ENCODE measurements at regions not wholly inside any gene's neighbourhood (a gene's known extent, or its start where the extent isn't known, plus 50 kb on each side); places are given as distances from the start of the nearest gene placed in this dataset.
"Not testable (repeated sequence)": the region's sequence is repeated elsewhere in the genome, so short reads cannot be mapped to it uniquely, and the experiment has no call there.

DNA sequence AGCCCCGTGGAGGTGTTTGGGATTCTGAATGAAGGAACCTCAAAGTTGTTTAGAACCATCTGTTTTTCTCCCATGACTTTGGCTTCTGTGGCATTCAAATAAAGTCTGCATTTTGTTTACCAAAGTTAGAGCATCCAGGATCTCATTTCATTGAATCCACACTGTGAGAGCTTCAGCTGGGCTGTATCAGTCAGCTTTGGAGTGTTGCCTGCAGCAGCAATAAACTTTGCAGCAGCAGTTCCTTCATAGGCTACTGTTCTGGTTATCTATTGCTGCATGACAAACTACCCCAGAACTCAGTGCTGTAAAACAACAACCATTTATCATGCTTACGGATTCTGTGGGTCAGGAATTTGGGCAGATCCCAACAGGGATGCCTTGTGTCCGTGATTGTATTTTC, 1575.2 kb upstream of the LRRTM3 start:
- no peak for DNase-seq (ENCODE audit: low read depth in 2 of 2)

DNA sequence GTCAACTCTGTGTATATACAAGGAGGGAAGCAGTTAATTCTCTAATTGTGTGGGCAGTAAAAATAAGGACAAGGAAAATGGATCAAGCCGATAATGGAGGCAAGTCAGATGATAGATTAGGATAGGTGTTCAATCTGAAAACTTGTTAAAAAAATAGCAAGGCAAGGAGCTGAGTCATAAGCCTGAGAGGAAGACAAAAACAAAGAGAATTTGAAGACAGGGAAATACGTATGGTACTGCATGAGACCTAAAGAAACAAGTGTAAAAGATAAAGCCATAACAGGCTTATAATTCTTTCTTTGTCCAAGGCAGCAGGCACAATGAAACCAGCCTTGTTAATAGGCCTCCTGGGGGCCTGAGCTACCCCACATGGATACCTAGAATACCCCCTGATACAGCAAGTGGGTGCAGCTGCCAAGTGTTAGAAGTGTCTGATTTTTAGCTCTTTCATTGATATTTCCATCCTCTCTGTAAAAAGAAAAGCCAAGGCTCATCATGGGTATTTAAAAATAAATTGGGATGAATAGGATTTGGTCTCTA, 1570.6 kb upstream of the LRRTM3 start:
- no peak for DNase-seq (ENCODE audit: low read depth in 2 of 2)

DNA sequence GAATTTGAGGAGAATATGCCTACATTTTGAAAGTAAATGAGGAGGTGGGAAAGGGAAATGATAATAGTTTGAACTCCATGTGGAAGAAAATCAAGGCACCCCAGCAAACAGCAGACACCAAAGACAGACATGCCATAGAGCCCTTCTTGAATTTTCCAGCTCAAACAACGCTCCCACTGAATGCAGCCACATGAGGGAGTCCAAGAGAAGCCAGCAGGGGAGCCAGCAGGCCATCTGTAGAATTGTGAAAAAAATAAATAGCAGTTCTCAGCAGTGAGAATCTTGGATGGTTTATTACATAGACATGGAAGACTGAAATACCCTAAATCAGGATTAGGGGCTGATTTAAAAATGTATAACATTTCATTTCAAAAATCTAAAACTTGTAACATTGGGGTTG, 1567.3 kb upstream of the LRRTM3 start:
- DNase-seq (ENCODE audit: low read depth in 2 of 2): no peak

DNA sequence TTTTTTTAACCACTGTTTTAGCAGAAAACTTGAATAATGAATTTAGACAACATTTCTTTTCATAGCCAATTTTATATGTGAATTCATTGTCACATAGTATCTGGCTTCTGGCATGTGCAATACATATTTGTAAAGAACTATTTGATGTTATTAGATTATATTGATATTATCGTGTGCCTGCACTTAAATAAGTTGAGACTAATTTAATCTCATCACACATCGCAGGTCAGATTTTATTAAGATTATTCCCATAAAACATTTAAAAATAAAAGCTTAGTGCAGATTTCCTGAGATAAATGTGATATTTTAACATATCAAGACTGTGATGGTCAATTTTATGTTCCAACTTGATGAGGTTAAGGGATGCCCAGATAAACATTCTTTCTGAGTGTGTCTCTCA, 1565.3 kb upstream of the LRRTM3 start:
- DNase-seq (ENCODE audit: low read depth in 2 of 2): no peak

DNA sequence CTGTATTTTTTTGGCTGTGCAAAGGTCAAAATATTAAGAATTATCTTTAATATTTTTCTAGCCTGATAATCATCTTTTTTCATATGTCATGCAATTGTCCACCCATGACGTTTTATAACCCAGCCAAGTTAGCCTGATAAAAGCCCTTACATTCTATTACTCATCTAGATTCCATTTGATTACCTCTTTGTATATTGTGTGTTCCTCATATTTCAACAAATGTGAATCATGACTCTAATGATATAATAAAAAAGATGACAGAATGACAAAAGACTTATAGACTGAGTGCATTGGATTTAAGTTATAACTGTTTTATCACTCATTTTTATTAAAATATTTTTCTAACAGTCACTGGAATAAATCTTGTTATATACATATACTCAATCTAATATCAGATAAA, 1560.0 kb upstream of the LRRTM3 start:
- no peak for DNase-seq (ENCODE audit: low read depth in 2 of 2)

DNA sequence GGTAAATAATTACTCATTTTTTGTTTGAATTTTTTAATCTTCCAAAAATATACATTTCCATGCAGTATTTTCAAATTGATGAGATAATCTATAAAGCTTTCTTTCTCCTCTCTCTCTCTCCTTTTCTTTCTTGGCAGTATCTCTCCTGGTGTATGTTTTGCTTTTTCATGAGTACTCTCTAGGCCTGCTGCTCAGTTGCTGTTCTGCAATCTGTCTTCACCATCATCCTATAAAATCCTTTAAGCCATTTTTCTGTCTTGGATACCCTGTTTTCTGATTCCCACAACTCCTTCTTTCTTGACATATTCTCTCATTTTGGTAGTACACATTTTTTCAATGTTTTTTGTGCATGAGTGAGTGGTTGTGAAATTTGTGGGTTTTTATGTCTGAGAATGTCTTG, 1558.1 kb upstream of the LRRTM3 start:
- no peak for DNase-seq (ENCODE audit: low read depth in 2 of 2)

DNA sequence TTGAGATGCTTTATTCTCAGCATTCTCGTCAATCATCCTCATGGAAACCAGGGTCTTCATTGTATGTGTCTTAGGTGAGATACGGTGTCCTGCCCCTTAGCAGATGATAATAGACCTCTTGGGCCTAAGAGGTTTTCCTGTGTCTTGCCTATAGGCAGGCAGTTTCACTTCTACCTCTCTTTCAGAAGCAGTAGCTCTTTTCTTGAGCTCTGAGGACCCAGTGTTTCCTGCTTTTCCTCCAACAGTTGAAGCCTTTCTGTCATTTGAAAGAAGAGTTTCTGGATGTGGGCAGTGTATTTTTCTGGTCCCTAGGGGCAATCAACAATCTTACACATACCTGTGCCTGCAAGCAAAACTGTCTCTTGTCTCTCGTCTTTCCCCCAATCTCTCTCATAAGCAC, 1550.3 kb upstream of the LRRTM3 start:
- DNase-seq (ENCODE audit: low read depth in 2 of 2): no peak

DNA sequence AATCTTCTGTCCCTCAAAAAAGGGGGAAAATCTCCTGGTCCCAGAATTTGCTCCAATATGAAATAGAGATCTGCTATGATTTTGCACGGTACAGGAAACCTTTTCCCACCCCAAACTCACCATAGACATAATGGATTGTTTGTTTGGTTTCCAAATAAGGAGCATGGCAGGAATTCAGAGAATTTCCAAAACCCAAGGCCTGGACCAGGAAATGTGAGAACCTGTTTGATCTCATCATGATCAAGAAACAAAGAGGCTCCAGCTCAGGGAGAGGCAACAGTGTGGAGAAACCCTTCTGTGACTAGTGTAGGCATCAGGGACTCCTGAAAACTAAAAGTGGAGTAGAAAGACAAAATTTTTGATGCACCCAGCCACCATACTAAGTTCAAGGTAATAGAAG, 1548.1 kb upstream of the LRRTM3 start:
- no peak for DNase-seq (ENCODE audit: low read depth in 2 of 2)

DNA sequence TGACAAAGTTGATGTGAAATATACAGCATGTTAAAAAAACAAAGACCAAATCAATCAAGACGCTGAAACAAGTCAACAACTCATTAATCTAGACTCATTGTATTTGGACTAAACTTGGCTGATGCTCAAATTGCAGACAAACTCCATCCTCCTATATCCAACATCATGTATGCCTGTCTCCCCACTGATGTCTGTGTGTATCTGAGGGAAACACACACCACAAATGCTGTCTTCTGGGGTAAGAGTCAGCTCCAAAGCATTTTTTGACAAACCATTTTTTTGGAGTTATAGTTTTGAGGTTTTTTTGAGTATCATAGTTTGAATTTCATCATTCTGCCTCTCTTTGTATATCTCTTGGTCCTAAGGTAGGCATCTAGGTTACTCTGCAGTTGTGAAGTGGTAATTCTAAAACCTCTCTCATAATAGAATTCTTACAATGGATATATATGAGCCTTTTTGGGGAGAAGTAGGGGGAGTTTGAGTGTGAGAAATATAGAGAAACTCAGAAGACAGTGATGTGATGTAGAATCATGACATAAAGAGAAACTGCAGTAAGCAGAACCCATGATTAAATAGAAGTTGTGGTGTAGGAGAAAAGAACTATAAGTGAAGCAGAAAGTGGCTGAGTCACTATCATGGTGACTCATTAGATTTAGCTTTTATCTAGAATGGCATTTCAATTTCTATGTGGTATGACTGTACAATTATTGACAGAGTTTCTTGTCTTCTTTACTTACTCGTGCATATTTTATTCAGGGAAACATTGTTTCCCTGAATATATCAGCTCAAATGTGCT, 1531.1 kb upstream of the LRRTM3 start:
- DNase-seq (ENCODE audit: low read depth in 2 of 2): no peak

DNA sequence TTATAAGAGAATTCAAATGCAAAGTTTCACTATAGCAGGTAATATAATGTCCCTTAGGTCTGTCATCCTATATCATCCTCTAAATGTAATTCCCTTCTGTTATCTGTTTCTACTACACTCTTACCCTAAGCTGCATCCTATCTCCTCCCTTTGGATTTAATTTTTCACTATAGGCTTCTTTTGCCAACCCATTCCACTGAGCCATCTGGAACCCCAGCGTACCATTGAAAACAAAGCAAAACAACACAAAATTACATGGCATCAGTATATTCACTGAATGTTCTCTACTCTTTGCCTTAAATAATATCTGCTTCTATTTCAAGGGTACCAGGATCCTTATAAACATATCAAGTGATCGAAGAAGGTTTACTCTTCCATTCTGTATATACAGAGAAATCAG, 1530.2 kb upstream of the LRRTM3 start:
- DNase-seq (ENCODE audit: low read depth in 2 of 2): no peak

DNA sequence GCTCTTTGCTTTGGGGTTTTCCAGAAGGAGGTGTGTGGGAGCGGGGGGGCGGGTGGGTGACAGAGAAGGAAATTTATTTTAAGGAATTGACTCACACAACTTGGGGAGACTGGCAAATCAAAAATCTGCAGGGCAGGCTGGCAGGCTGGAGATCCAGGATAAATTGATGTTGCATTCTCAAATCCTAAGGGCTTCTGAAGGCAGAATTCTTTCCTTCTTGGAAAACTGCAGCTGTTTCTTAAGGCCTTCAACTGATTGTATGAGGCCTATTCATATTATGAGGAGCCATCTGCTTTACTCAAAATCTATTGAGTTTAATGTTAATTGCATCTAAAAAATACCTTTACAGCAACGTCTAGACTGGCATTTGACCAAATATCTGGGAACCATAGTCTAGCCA, 1528.8 kb upstream of the LRRTM3 start:
- DNase-seq (ENCODE audit: low read depth in 2 of 2): no peak

DNA sequence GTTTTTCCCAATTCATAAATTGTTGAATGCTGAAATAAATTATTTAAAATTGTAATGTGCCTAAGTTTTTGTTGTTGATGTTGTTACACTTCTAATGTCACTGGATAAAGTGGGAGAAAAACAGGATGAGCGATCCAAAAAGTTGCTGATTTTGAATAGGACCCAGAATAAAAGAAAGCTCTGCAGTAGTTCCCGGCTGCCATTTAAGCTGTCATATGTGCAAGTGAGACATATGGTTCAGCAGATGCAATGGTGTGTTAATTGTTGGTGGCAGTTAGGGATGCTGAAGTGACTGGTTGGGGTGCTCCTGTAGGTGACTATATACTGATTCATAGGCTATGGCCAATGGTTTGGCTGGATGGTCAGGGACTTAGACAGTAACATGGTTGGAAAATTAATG, 1517.4 kb upstream of the LRRTM3 start:
- no peak for DNase-seq (ENCODE audit: low read depth in 2 of 2)

DNA sequence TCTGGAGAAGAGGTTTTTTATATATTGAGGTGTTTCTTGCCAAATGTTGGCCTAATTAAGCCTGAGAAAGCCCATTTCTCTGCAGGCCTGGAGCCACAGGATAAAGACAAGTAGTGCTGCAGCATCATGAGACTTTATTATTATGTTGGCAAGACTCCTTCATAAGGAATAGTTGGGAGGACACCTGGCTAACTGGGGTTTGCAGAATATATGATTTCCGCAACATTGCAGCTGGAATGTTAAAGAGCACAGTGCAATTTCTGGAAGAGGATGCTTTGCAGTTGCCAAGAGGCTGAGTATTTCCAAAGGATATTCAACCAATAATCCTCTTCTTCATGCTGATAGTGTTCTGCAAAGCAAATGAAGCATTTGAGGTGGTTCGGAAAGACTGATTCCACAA, 1512.8 kb upstream of the LRRTM3 start:
- DNase-seq (ENCODE audit: low read depth in 2 of 2): no peak

DNA sequence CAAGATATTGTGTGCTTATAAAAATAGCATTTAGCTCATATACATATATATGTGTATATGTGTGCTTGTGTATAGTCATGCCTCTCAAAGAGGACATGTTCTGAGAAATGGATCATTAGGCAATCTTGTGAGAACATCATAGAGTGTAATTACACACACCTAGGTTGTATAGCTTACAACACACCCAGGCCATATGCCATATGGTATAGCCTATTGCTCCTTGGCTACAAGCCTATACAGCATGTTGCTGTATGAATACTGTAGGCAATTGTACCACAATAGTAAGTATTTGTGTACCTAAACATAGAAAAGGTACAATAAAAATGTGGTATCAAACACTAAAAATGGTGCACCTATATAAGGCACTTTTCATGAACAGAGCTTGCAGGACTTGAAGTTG, 1510.5 kb upstream of the LRRTM3 start:
- DNase-seq (ENCODE audit: low read depth in 2 of 2): no peak

DNA sequence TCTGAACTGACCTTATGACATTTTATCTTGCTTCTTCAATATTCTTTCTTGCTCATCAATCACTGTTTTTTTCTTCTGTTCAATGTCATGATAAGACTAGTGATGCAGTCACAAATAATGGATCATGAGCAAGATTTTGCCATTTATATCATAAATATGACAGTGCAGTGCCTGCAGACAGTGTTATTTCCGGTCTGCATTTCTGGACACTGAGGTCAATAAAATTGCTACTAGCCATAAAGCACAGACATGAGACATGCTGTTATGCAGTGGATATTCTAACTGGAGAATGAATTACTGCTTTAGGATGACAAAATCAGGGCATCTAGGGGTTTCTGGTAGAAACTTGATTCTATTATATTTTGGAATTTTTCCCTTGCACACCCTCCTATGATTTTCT, 1509.7 kb upstream of the LRRTM3 start:
- no peak for DNase-seq (ENCODE audit: low read depth in 2 of 2)

DNA sequence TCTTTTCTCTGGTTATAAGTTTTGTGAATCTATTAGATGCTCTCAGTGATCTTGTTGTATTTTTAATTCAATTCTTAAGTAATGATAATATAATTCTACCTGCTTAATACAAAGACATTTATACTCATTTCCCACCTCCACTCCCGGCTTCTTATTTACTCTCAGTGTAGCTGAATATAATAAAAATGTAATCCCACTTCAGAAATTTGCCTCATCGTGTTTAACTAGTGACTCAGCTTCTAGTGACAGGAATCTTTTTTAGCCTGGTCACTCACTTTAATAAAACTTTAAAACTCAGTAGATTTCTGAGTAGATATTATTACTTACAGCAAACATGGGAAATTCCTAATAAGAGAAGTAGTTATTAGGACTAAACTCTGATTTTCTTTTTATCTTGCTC, 1506.2 kb upstream of the LRRTM3 start:
- DNase-seq (ENCODE audit: low read depth in 2 of 2): no peak

DNA sequence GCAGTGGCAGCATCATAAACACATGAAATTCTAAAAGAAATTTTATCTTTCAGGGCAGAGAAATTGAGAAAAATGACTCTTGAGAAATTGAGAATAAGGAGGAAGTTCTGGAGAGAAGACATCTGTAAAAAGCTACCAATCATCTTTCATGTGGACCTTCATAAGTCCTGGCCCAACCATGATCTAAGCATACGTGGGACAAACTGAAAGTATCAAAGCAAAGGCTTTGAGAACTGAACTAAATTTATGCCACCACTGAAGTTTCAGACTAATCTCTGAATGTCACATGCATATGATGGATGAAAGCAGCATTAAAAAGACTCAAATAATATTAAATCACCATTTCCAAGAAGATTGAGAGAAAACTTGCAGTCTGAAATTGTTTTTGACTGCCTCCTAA, 1502.8 kb upstream of the LRRTM3 start:
- no peak for DNase-seq (ENCODE audit: low read depth in 2 of 2)

DNA sequence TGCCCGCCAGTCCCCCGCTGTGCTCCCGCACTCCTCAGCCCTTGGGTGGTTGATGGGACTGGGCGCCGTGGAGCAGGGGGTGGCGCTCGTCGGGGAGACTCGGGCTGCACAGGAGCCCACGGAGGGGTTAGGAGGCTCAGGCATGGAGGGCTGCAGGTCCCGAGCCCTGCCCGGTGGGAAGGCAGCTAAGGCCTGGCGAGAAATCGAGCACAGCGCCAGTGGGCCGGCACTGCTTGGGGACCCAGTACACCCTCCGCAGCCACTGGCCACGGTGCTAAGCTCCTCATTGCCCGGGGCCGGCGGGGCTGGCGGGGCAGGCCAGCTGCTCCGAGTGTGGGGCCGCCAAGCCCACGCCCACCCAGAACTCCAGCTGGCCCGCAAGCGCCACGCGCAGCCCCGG, 1496.5 kb upstream of the LRRTM3 start:
- DNase-seq (ENCODE audit: low read depth in 2 of 2): not testable (repeated sequence)

DNA sequence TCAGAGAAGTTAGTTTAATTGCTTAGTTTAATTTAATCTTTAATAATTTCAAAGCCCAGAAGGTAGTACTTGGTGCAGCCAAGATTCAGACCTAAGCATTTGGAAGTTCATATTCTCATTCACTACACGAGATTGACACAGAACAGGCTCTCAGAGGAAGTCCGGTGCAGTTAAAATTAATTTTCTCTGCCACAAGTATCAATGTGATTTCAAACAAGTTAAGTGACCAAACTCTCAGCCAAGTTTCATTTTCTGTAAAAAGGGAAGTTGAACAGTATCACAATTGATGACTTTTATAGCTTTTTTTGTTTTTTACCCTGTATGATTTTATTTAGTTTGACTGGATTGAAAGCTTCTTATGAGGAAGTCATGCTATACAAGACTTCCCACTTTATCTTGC, 1494.9 kb upstream of the LRRTM3 start:
- no peak for DNase-seq (ENCODE audit: low read depth in 2 of 2)

DNA sequence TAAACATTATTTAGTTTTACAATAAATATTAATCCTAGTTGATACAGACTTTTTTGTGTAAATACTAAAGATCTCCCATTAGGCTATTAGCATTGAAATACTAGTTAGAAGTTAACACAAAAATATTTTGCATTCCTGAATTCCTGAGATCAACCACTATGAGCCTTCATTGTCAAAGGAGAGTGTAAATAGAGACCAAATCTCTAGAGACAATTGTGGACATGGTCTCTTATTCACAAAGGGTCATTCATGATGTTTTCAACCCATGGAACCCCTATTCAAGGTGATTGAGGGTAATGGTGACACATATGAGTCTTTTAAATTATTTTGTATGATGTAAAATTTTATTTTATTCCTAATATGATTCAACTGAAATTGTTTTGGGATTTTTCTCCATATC, 1454.8 kb upstream of the LRRTM3 start:
- DNase-seq (ENCODE audit: low read depth in 2 of 2): no peak

DNA sequence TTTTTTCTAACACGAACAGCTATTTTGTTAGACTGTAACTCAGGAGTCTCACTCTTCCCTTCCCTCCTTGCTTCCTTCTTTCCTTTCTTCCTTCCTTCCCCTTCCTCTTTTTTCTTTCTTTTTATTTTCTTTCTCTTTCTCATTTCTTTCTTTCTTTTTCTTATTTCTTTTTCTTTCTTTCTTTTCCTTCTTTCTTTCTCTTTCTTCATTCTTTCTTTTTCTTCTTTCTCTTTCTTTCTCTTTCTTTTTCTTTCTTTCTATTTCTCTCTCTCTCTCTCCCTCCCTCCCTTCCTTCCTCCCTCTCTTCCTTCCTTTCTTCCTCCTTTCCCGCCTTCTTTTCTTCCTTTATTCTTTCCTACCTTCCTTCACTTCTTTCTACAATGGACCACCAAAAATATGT, 1443.0 kb upstream of the LRRTM3 start:
- no peak for DNase-seq (ENCODE audit: low read depth in 2 of 2)

DNA sequence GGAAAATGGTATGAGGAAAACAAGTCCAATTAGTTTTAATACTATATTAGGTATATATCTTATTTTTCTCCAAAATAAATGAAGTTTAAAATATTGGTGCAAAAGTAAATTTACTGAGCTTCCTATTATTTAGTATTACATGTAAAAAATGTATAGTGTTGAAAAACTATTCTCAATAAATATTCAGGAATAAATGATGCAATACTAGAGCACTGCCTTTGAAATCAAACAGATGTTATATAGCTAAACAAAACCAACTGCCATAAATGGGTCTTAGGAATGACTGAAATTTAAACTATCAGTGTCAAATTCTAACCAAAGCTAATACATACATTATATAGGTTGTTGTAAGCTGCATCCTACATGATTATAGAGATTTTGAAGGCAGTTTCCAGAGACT, 1434.0 kb upstream of the LRRTM3 start:
- no peak for DNase-seq (ENCODE audit: low read depth in 2 of 2)

DNA sequence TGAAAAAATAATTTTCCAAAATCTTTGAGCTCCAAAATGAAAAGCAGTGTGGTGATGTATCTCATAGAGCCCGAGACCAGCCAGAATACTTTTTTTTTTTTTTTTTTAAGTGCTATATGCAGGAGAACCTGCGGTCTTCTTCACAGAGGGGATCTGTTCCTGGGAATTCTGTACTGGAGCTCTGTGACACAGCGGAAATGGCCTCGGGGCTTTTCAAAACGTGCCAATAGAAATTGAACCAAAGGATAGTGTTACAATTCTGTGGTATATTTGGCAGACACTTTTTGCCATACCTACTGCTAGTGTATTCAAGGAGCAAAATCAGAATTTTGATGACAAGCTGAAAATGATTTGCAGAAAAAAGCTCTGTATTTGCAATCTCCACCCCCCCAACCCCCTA, 1429.3 kb upstream of the LRRTM3 start:
- no peak for DNase-seq (ENCODE audit: low read depth in 2 of 2)

DNA sequence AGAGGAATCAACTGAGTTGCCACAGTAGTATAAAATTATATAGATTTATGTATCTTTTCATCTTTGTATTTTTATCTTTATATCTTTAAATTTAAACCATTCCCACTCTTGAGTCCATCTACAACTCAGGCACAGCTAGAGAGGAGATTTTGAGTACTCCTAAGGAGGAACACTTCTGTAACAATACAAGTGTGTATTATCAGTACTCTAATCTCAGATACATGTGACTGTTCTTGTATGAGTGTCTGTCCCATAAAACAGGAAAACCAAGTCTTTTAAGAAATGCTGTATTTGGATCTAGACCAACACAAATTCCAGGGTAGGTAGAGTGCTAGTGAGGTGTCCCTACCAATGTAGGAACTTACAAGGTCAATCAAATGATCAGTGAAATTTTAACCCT, 1428.0 kb upstream of the LRRTM3 start:
- no peak for DNase-seq (ENCODE audit: low read depth in 2 of 2)

Data from stimulated activated CD4-positive, alpha-beta T cell treated with anti-CD3 and anti-CD28 coated beads, Interleukin-1b, Interleukin-23, amount 100 ng/mL, for 1 hour (primary cell).